Renal cortical epithelial cell (primary cell): ENCODE measurements at regions not wholly inside any gene's neighbourhood (a gene's known extent, or its start where the extent isn't known, plus 50 kb on each side); places are given as distances from the start of the nearest gene placed in this dataset.

Source experiments
- DNase-seq: peaks from one replicate; pipeline ENCODE4 v3.0.0-alpha.2; 2011; ENCODE audit warnings: low read depth

DNA sequence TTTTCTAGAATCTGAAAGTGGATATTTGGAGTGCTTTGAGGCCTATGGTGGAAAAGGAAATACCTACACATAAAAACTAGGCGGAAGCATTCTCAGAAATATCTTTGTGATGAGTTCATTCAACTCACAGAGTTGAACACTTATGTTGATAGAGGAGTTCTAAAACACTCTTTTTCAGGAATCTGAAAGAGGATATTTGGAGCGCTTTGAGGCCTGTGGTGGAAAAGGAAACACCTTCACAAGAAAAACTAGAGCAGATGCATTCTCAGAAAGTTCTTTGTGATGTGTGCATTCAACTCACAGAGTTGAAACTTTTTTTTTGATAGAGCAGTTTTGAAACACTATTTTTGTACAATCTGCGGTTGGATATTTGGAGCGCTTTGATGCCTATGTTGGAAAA, 1250.0 kb upstream of the DEFB115 start:
- peak; percentile 0 for DNase-seq
